Activated naive CD4-positive, alpha-beta T cell treated with anti-CD3 and anti-CD28 coated beads for 36 hours (primary cell): ENCODE measurements at regions not wholly inside any gene's neighbourhood (a gene's known extent, or its start where the extent isn't known, plus 50 kb on each side); places are given as distances from the start of the nearest gene placed in this dataset.
"Not testable (repeated sequence)": the region's sequence is repeated elsewhere in the genome, so short reads cannot be mapped to it uniquely, and the experiment has no call there.

Source experiments
- CTCF ChIA-PET: fragments of 350-600 bp; sonication (Branson Sonifier 250); formaldehyde crosslinking; loops from one replicate; lab custom pipeline; 2021; ENCODE audit warnings: antibody characterized with exemption; lab: Charles Lee
- DNase-seq: peaks from one replicate; pipeline ENCODE4 v3.0.0-alpha.2; 2020
- H3K27ac Mint-ChIP-seq: one replicate; pipeline ENCODE4 v1.8.0; 2021; ENCODE audit warnings: mild to moderate bottlenecking, mixed read lengths
- H3K27me3 Mint-ChIP-seq: one replicate; pipeline ENCODE4 v1.8.0; 2021; ENCODE audit warnings: low read depth, mixed read lengths
- H3K36me3 Mint-ChIP-seq: one replicate; pipeline ENCODE4 v1.8.0; 2021; ENCODE audit warnings: low read depth, mixed read lengths
- H3K4me1 Mint-ChIP-seq: one replicate; pipeline ENCODE4 v1.8.0; 2021; ENCODE audit warnings: low read depth, mixed read lengths
- H3K4me3 Mint-ChIP-seq: one replicate; pipeline ENCODE4 v1.8.0; 2021; ENCODE audit warnings: mild to moderate bottlenecking, moderate library complexity, mixed read lengths
- H3K9me3 Mint-ChIP-seq: one replicate; pipeline ENCODE4 v1.8.0; 2021; ENCODE audit warnings: mixed read lengths
- intact Hi-C: fragments of 100-400 bp; cut with micrococcal nuclease; formaldehyde crosslinking; loops from one replicate; pipeline ENCODE4 v1.15.1; 2023

DNA sequence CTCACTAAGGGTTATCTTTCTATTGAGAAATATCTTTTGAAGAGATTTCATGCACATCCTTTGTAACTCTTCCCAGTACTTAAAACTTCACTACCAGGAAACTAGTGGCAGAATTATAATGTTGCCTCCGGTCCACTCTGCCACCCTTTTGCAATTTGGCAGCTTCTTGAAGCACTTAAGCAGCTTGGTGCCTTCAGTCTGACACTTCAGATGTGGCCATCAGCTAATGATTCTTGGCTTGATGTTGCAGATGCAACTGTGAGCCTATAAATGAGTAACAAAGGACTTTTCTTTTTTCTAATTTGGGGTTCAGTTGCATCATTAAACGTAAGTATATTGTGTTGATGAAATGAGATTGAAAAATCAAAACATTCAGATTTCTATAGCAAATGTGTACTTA, 187.5 kb upstream of the C21orf91 start:
- intact Hi-C loops = no loop called here
- Mint-ChIP-seq H3K4me3 (no peak overlapping the region), H3K27ac (no peak overlapping the region), H3K27me3 (no peaks in the 10 kb centered on the region), H3K4me1 (no peaks in the 10 kb centered on the region), H3K9me3 (no peaks in the 10 kb centered on the region), H3K36me3 (no peaks in the 10 kb centered on the region)
- DNase-seq = no peak
- CTCF ChIA-PET = no interaction called here

DNA sequence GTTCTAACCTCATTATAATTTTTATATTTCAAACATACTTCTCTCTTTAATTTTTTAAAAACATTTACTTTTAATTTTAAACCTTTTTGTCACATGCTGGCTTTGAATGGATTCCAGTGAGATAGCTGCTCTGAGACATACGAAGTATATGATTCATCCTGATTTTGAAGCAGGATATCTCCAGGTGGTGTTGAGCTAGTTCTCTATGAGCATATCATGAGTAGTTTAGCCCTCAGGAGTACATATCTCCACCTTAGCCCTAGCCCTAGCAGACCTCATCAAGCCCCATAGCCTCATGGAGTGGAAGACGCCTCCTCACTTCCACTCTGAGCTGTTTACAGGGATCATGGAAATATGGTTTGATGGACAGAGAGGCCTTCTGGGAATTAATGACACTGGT, 183.2 kb upstream of the C21orf91 start:
- Mint-ChIP-seq H3K9me3 (no peaks in the 10 kb centered on the region), H3K36me3 (no peaks in the 10 kb centered on the region), H3K4me3 (no peak overlapping the region), H3K27ac (no peak overlapping the region), H3K27me3 (no peaks in the 10 kb centered on the region), H3K4me1 (no peaks in the 10 kb centered on the region)
- CTCF ChIA-PET = no interaction called here
- no peak for DNase-seq
- intact Hi-C loops = no loop called here

DNA sequence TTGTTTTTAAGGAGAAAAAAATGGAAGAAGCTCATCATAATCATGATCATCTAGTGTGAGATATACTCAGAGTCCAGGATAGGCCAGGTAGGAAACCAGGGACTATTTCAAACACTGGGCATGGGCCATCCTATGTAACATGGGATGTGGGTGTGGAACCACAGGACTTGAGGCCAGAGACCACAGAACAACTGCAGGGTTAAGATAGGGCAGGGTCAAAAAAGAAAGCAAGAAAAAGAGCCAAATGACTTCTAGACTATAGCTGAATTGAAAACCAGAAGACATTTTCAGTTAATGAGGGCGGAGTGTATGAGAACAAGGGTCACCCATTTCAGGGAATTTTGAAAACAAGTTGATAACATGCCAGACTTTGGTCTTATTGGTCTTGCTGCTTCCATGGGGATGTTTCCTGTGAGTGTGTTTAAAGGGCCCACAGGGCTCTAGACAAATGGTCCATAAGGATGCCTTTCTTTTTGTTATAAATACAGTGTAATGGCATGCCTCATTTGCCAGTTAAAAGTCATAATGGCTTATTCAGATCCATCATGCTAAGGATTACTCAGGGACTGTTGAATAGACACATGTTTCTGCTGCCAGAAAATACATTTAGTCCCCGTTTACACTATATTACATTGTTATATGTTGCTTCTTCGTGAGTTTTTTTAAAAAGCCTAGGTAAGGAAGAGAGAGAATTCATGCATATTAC, 182.0 kb upstream of the C21orf91 start:
- DNase-seq = no peak
- Mint-ChIP-seq H3K27me3 (no peaks in the 10 kb centered on the region), H3K4me1 (no peaks in the 10 kb centered on the region), H3K27ac (no peak overlapping the region), H3K4me3 (no peak overlapping the region), H3K9me3 (no peaks in the 10 kb centered on the region), H3K36me3 (no peaks in the 10 kb centered on the region)
- CTCF ChIA-PET = no interaction called here
- intact Hi-C loops = no loop called here

GRCh38 chr21:17998599-17998998, 179.4 kb upstream of the C21orf91 start:
- H3K4me3 Mint-ChIP-seq, H3K27me3 Mint-ChIP-seq, intact Hi-C loops, H3K4me1 Mint-ChIP-seq, H3K36me3 Mint-ChIP-seq, DNase-seq, H3K27ac Mint-ChIP-seq, H3K9me3 Mint-ChIP-seq: not testable (repeated sequence)
- CTCF ChIA-PET = interaction anchor here (0.8 kb wide), 1 partner anchor 74 kb away, joined by 3 read pairs; no protein-coding TSS in a partner anchor

GRCh38 chr21:17989780-17990179, 170.6 kb upstream of the C21orf91 start:
- intact Hi-C loops = no loop called here
- H3K9me3 Mint-ChIP-seq = peaks cover 4% of the 10 kb centered on the region
- DNase-seq = no peak
- CTCF ChIA-PET = no interaction called here
- H3K4me3 Mint-ChIP-seq = no peak overlapping the region
- peaks cover 8% of the 10 kb centered on the region for H3K27me3 Mint-ChIP-seq
- no peaks in the 10 kb centered on the region for H3K36me3 Mint-ChIP-seq
- H3K27ac Mint-ChIP-seq = no peak overlapping the region
- no peaks in the 10 kb centered on the region for H3K4me1 Mint-ChIP-seq

DNA sequence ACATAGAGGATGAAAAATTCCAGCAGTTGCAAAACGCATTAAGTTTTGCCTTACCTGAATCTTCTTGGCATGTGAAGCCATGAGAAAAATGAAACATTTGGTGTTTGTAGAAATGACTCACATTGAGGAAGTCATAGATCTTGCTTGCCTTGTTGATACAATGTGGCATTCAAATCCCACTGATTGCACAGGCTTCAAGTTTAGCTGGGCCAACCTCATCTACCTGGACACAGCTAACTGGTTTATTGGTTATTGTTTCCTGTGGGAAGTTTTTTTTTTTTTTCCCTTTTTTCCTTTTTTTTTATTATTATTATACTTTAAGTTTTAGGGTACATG, 168.9 kb upstream of the C21orf91 start:
- Mint-ChIP-seq H3K4me3 (no peak overlapping the region), H3K27me3 (peaks cover under 1% of the 10 kb centered on the region), H3K27ac (no peak overlapping the region), H3K36me3 (no peaks in the 10 kb centered on the region), H3K9me3 (no peaks in the 10 kb centered on the region), H3K4me1 (no peaks in the 10 kb centered on the region)
- intact Hi-C loops = no loop called here
- CTCF ChIA-PET = no interaction called here
- no peak for DNase-seq

DNA sequence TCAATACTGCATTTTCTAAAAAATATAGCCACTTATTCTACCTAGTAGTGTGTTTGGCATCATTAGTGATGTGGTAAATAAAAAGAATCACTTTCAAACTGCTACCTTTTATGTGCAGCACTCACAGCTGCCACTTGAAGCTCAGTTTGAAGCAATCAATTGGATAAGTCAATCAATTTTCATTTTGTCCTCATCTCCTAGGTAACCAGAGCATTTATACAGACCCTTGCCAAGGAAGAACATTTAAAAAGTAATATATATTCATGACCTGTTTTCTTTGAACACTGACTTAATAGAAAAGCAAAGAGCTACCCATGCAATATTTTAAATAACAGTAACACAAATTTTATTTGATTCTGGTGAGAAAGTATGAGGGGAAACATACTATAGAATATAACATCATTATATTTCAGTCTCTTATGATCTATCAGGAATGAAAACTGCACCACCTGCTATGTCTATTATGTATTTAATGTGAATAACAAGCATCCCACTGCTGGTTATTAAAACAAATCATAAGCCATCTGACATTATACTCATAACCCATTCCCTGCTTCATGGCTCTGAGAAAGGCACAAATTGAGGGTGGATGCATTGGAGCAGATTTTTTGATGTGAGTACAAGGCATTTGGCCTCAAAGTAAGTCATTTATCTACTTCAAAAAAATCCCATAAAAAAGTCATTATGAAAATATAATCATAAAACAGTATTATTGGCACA, 168.4 kb upstream of the C21orf91 start:
- no peaks in the 10 kb centered on the region for H3K36me3 Mint-ChIP-seq
- DNase-seq = no peak
- H3K9me3 Mint-ChIP-seq = no peaks in the 10 kb centered on the region
- no peaks in the 10 kb centered on the region for H3K27me3 Mint-ChIP-seq
- H3K4me1 Mint-ChIP-seq = no peaks in the 10 kb centered on the region
- CTCF ChIA-PET = no interaction called here
- H3K27ac Mint-ChIP-seq = no peak overlapping the region
- intact Hi-C loops = no loop called here
- no peak overlapping the region for H3K4me3 Mint-ChIP-seq

GRCh38 chr21:17981060-17981740, 162.0 kb upstream of the C21orf91 start:
- Mint-ChIP-seq H3K27ac (no peak overlapping the region), H3K4me3 (no peak overlapping the region), H3K36me3 (no peaks in the 10 kb centered on the region), H3K9me3 (no peaks in the 10 kb centered on the region), H3K27me3 (no peaks in the 10 kb centered on the region), H3K4me1 (no peaks in the 10 kb centered on the region)
- CTCF ChIA-PET = no interaction called here
- DNase-seq = no peak
- intact Hi-C loops = no loop called here

GRCh38 chr21:17979763-17980162, 160.6 kb upstream of the C21orf91 start:
- Mint-ChIP-seq H3K27me3 (no peaks in the 10 kb centered on the region), H3K36me3 (no peaks in the 10 kb centered on the region), H3K4me1 (no peaks in the 10 kb centered on the region), H3K4me3 (no peak overlapping the region), H3K27ac (no peak overlapping the region), H3K9me3 (no peaks in the 10 kb centered on the region)
- CTCF ChIA-PET = interaction anchor here (0.9 kb wide), 1 partner anchor 610 kb away, joined by 3 read pairs; no protein-coding TSS in a partner anchor
- DNase-seq = no peak
- intact Hi-C loops = no loop called here

DNA sequence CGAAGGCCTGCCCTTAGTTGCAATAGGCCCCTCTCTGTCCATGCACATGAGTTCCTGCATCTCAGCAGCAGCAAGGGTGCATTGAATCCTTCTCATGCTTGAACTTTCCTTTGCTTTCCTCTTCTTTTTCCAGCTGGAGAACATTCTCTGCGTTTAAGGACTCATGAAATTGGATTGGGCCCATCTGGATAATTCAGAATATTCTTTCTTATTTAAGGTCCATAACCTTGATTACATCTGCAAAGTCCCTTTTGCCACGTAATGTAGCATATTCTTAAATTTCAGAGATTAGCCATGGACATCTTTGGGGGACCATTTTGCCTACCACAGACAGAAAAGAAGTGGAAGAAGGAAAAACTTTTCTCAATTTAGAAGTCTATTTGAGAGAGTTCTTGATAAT, 159.7 kb upstream of the C21orf91 start:
- Mint-ChIP-seq H3K9me3 (no peaks in the 10 kb centered on the region), H3K4me3 (no peak overlapping the region), H3K4me1 (no peaks in the 10 kb centered on the region), H3K27ac (no peak overlapping the region), H3K36me3 (no peaks in the 10 kb centered on the region), H3K27me3 (no peaks in the 10 kb centered on the region)
- DNase-seq = no peak
- CTCF ChIA-PET = interaction anchor here (1.3 kb wide), 1 partner anchor 12 kb away, joined by 6 read pairs; no protein-coding TSS in a partner anchor
- intact Hi-C loops = no loop called here

GRCh38 chr21:17976691-17977090, 157.5 kb upstream of the C21orf91 start:
- Mint-ChIP-seq H3K36me3 (no peaks in the 10 kb centered on the region), H3K9me3 (no peaks in the 10 kb centered on the region), H3K4me1 (no peaks in the 10 kb centered on the region), H3K4me3 (no peak overlapping the region), H3K27me3 (peaks cover 3% of the 10 kb centered on the region), H3K27ac (no peak overlapping the region)
- intact Hi-C loops = no loop called here
- CTCF ChIA-PET = no interaction called here
- DNase-seq = no peak

GRCh38 chr21:17976139-17976538, 157.0 kb upstream of the C21orf91 start:
- CTCF ChIA-PET = no interaction called here
- peaks cover 7% of the 10 kb centered on the region for H3K27me3 Mint-ChIP-seq

More at GRCh38 chr21:17976139-17976538, 157.0 kb upstream of the C21orf91 start:
- H3K4me3 Mint-ChIP-seq = no peak overlapping the region
- H3K9me3 Mint-ChIP-seq = no peaks in the 10 kb centered on the region
- H3K27ac Mint-ChIP-seq = no peak overlapping the region
- no peak for DNase-seq
- intact Hi-C loops = no loop called here
- no peaks in the 10 kb centered on the region for H3K36me3 Mint-ChIP-seq
- no peaks in the 10 kb centered on the region for H3K4me1 Mint-ChIP-seq
